ENCODE measurements at regions not wholly inside any gene's neighbourhood (a gene's known extent, or its start where the extent isn't known, plus 50 kb on each side); places are given as distances from the start of the nearest gene placed in this dataset.

DNA sequence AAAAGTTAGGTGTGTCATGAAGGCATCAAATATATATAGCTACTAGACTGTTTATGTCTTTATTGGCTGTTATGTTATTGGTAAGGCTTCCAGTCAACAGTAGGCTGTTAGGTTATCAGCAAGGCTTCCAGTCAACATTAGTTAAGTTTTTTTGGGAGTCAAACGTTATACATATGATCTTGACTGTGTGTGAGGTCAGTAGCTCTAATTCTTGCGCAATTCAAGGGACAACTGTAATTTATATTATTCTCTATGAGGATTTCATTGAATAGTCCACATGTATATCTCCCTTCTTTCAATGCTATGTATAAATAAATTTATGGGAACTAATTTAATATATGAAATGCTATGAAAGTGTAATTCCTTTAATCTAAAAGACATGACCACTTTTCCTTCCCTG is 757.5 kb upstream of the TMEFF2 start:
- no peak overlapping the region for H3K4me3 ChIP-seq (replicated peaks in 1 of 3; ENCODE audit: low read depth in 2 of 3, low read length in 3 of 3)
- intact Hi-C loops (cut with micrococcal nuclease): no loop called here
- Mint-ChIP-seq H3K27me3 (ENCODE audit: low read depth in 3 of 3) (no peaks in the 10 kb centered on the region), H3K27ac (no peak overlapping the region), H3K36me3 (no peaks in the 10 kb centered on the region), H3K9me3 (peaks cover 0 to 8% (median 0%) of the 10 kb centered on the region in 7 donors), H3K4me3 (no peak overlapping the region), H3K4me1 (no peaks in the 10 kb centered on the region)
- DNase-seq: no peak
- H3K27me3 ChIP-seq (ENCODE audit: control insufficient read depth in 2 of 2, insufficient read depth in 2 of 2, low read length in 2 of 2): no peaks in the 10 kb centered on the region
- H3K36me3 ChIP-seq (replicated peaks in 1 of 2; ENCODE audit: control insufficient read depth in 1 of 2, insufficient read depth in 2 of 2, low read length in 2 of 2): no peaks in the 10 kb centered on the region
- no peak overlapping the region for H2AFZ ChIP-seq (ENCODE audit: insufficient read depth, low read depth, low read length, poor library complexity, severe bottlenecking)
- H3K4me1 ChIP-seq (ENCODE audit: control insufficient read depth in 1 of 2, insufficient read depth in 2 of 2, low read length in 2 of 2): no peaks in the 10 kb centered on the region
- no peak overlapping the region for H3K9ac ChIP-seq (ENCODE audit: insufficient read depth, low read length, poor library complexity, severe bottlenecking)
- no peak overlapping the region for H3K4me2 ChIP-seq (replicated peaks; ENCODE audit: extremely low read depth, low read length, poor library complexity, severe bottlenecking)
- TF ChIP-seq, protein P1, sequence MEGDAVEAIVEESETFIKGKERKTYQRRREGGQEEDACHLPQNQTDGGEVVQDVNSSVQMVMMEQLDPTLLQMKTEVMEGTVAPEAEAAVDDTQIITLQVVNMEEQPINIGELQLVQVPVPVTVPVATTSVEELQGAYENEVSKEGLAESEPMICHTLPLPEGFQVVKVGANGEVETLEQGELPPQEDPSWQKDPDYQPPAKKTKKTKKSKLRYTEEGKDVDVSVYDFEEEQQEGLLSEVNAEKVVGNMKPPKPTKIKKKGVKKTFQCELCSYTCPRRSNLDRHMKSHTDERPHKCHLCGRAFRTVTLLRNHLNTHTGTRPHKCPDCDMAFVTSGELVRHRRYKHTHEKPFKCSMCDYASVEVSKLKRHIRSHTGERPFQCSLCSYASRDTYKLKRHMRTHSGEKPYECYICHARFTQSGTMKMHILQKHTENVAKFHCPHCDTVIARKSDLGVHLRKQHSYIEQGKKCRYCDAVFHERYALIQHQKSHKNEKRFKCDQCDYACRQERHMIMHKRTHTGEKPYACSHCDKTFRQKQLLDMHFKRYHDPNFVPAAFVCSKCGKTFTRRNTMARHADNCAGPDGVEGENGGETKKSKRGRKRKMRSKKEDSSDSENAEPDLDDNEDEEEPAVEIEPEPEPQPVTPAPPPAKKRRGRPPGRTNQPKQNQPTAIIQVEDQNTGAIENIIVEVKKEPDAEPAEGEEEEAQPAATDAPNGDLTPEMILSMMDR (IDR thresholded peaks at IDR 0.05): no peak
- no peaks in the 10 kb centered on the region for H3K79me2 ChIP-seq (ENCODE audit: insufficient read depth, low read length)
- H3K27ac ChIP-seq (ENCODE audit: low read depth in 1 of 2, low read length in 2 of 2): no peak overlapping the region
- no peaks in the 10 kb centered on the region for H3K9me3 ChIP-seq (replicated peaks in 1 of 2; ENCODE audit: control insufficient read depth in 1 of 2, insufficient read depth in 1 of 2, low read length in 2 of 2)
- no peaks in the 10 kb centered on the region for H4K20me1 ChIP-seq (ENCODE audit: insufficient read depth, low read length)
- WGBS (ENCODE audit: insufficient coverage): no CpG with 5 or more reads among the region's 2 CpGs

DNA sequence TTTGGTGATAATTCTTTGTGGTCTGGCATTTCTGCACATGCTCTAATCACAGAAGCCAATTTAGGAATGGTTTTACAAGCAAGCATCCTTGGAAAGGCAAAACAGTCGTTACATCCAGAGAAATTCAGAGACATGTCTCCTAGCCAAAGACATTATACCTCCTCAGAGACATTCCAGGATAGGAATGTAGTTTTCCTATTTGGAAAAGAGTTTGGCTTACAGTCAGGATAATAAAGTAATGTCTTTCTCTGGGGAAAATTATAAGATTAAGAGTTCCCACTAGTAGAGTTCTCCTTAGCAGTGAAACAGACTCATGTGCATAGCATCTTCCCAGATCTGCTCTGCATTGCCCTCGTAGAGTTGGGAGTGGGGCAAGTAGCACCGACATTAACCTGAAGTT is 753.6 kb upstream of the TMEFF2 start:
- Histone ChIP-seq H3K4me2 (replicated peaks; ENCODE audit: extremely low read depth, low read length, poor library complexity, severe bottlenecking) (no peak overlapping the region), H3K4me1 (ENCODE audit: control insufficient read depth in 1 of 2, insufficient read depth in 2 of 2, low read length in 2 of 2) (no peaks in the 10 kb centered on the region), H3K9ac (ENCODE audit: insufficient read depth, low read length, poor library complexity, severe bottlenecking) (no peak overlapping the region), H3K27ac (ENCODE audit: low read depth in 1 of 2, low read length in 2 of 2) (no peak overlapping the region), H3K36me3 (replicated peaks in 1 of 2; ENCODE audit: control insufficient read depth in 1 of 2, insufficient read depth in 2 of 2, low read length in 2 of 2) (no peaks in the 10 kb centered on the region), H4K20me1 (ENCODE audit: insufficient read depth, low read length) (no peaks in the 10 kb centered on the region), H3K27me3 (ENCODE audit: control insufficient read depth in 2 of 2, insufficient read depth in 2 of 2, low read length in 2 of 2) (no peaks in the 10 kb centered on the region), H3K79me2 (ENCODE audit: insufficient read depth, low read length) (no peaks in the 10 kb centered on the region), H3K4me3 (replicated peaks in 1 of 3; ENCODE audit: low read depth in 2 of 3, low read length in 3 of 3) (no peak overlapping the region), H2AFZ (ENCODE audit: insufficient read depth, low read depth, low read length, poor library complexity, severe bottlenecking) (no peak overlapping the region), H3K9me3 (replicated peaks in 1 of 2; ENCODE audit: control insufficient read depth in 1 of 2, insufficient read depth in 1 of 2, low read length in 2 of 2) (no peaks in the 10 kb centered on the region)
- no peaks in the 10 kb centered on the region for H3K27me3 Mint-ChIP-seq (ENCODE audit: low read depth in 3 of 3)
- H3K9me3 Mint-ChIP-seq: peaks cover 0 to 4% (median 0%) of the 10 kb centered on the region in 7 donors
- intact Hi-C loops (cut with micrococcal nuclease): no loop called here
- TF ChIP-seq, protein P1 (IDR thresholded peaks at IDR 0.05): no peak
- H3K36me3 Mint-ChIP-seq: no peaks in the 10 kb centered on the region
- no peak overlapping the region for H3K27ac Mint-ChIP-seq
- WGBS (ENCODE audit: insufficient coverage): 60% methylated on average over 2 of the region's 3 CpGs
- H3K4me1 Mint-ChIP-seq: no peaks in the 10 kb centered on the region
- H3K4me3 Mint-ChIP-seq: no peak overlapping the region
- DNase-seq: no peak

Measured in CD14-positive monocyte (primary cell).